Esophagus squamous epithelium (tissue), 4 donors: ENCODE measurements at regions not wholly inside any gene's neighbourhood (a gene's known extent, or its start where the extent isn't known, plus 50 kb on each side); places are given as distances from the start of the nearest gene placed in this dataset.

ENCODE experiments used
- CTCF ChIP-seq, 6 experiments: fragments of 450-650 bp in 4 of 6; fragments of 200-600 bp in 2 of 6; sonication (generic) in 2 of 6; IDR thresholded peaks; one replicate each; pipeline ENCODE4 v1.5.1; 2016 to 2019; ENCODE audit warnings: antibody characterized with exemption in 6 of 6, mild to moderate bottlenecking in 4 of 6, moderate library complexity in 4 of 6
- POLR2A ChIP-seq, 4 donors: fragments of 450-650 bp; IDR thresholded peaks; one replicate each; pipeline ENCODE4 v1.6.1; 2017; ENCODE audit warnings: antibody characterized with exemption in 4 of 4, mild to moderate bottlenecking in 4 of 4, moderate library complexity in 3 of 4

- no peak for TF ChIP-seq CTCF (IDR thresholded peaks at IDR 0.05)
- no peak for TF ChIP-seq POLR2A (IDR thresholded peaks at IDR 0.05)
Observed at GRCh38 chr14:89477391-89477790, 60.4 kb upstream of the FOXN3 start.
